OCI-LY7 (cell line): ENCODE measurements at regions not wholly inside any gene's neighbourhood (a gene's known extent, or its start where the extent isn't known, plus 50 kb on each side); places are given as distances from the start of the nearest gene placed in this dataset.

Experiments
- CTCF ChIP-seq: fragments of 200-600 bp; sonication (generic); conservative IDR thresholded peaks from 2 replicates; pipeline ENCODE4 v1.5.1; 2014; ENCODE audit warnings: mild to moderate bottlenecking, antibody characterized with exemption, low read length, moderate library complexity, mixed read lengths
- EZH2phosphoT487 ChIP-seq: fragments of 200-600 bp; sonication (generic); IDR thresholded peaks from 2 replicates; pipeline ENCODE4 v1.6.1; 2018; ENCODE audit warnings: low read depth, borderline replicate concordance, mild to moderate bottlenecking, mixed run types, antibody characterized with exemption, low read length, moderate library complexity, mixed read lengths

GRCh38 chr21:16473988-16474387, 744.2 kb downstream of the USP25 start:
- no peak for TF ChIP-seq CTCF
- no peak for TF ChIP-seq EZH2phosphoT487
